Right atrium auricular region (tissue), 2 donors: ENCODE measurements at regions not wholly inside any gene's neighbourhood (a gene's known extent, or its start where the extent isn't known, plus 50 kb on each side); places are given as distances from the start of the nearest gene placed in this dataset.

Experiments
- DNase-seq: peaks from one replicate; pipeline ENCODE4 v3.0.0-alpha.2; 2019; ENCODE audit warnings: low spot score
- H3K27ac ChIP-seq, 2 donors: fragments of 200-600 bp; sonication (generic); 1 replicate in 1 of 2; 2 replicates in 1 of 2; pipeline ENCODE4 v1.5.1; 2016 to 2019
- H3K27me3 ChIP-seq, 2 donors: fragments of 200-600 bp; sonication (generic); one replicate each; pipeline versions ENCODE4 v1.5.1 to v1.6.0; 2017 to 2019
- H3K36me3 ChIP-seq: fragments of 200-600 bp; sonication (generic); one replicate; pipeline ENCODE4 v1.5.1; 2016
- H3K4me1 ChIP-seq, 2 donors: fragments of 200-600 bp; sonication (generic); one replicate each; pipeline versions ENCODE4 v1.5.1 to v1.6.0; 2017 to 2019
- H3K4me3 ChIP-seq, 2 donors: fragments of 200-600 bp; sonication (generic); 1 replicate in 1 of 2; 2 replicates in 1 of 2; pipeline ENCODE4 v1.5.1; 2017 to 2019; ENCODE audit warnings: mild to moderate bottlenecking in 1 of 2, moderate library complexity in 1 of 2
- H3K9me3 ChIP-seq, 2 donors: fragments of 200-600 bp; sonication (generic); one replicate each; pipeline ENCODE4 v1.5.1; 2019
- TF ChIP-seq, protein P1 (sequence below), 2 donors: fragments of 200-600 bp; sonication (generic); IDR thresholded peaks; one replicate each; pipeline ENCODE4 v1.5.1; 2019; ENCODE audit warnings: antibody characterized with exemption in 2 of 2

DNA sequence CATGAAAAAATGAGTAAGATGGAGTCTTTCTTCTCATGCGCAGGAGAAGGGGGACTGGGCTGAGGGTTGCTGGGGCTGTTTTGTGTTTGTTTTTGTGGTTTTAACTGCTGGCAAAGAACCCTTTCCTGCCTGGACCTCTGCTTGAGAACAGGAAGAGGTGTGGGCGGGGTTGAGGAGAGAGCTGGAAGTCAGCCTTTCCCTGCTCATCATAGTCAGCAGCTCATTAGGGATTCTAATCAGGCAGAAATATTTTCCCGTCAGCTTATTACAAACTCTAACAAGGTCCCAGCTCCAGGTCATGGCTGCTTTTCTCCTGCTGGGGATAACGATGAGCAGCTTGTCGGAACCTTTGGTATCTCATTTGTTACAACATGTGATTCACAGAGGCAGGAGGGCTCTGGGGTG is 185.0 kb upstream of the NRXN3 start:
- no peak overlapping the region for H3K4me3 ChIP-seq
- no peak for DNase-seq

DNA sequence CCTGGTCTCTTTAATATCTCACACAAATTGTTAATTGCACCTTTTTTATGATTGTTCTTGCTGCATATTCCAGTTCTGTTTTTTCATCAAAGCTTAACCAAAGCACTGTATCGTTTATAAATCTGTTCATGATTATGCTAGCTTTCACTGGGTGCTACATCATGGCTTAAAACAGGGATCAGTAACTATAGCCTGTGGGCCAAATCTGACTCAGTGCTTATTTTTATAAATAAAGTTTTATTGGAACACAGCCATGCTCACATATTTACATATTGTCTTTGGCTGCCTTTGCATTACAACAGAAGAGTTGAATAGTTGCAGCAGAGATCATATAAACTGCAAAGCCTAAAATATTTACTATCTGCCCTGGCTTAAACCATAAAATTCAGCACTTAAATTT is 183.4 kb upstream of the NRXN3 start:
- no peak for DNase-seq
- no peaks in the 10 kb centered on the region for H3K9me3 ChIP-seq
- no peak overlapping the region for H3K27ac ChIP-seq
- H3K4me1 ChIP-seq: peaks cover 0 to 10% of the 10 kb centered on the region in 2 donors
- no peaks in the 10 kb centered on the region for H3K36me3 ChIP-seq
- TF ChIP-seq, protein P1, sequence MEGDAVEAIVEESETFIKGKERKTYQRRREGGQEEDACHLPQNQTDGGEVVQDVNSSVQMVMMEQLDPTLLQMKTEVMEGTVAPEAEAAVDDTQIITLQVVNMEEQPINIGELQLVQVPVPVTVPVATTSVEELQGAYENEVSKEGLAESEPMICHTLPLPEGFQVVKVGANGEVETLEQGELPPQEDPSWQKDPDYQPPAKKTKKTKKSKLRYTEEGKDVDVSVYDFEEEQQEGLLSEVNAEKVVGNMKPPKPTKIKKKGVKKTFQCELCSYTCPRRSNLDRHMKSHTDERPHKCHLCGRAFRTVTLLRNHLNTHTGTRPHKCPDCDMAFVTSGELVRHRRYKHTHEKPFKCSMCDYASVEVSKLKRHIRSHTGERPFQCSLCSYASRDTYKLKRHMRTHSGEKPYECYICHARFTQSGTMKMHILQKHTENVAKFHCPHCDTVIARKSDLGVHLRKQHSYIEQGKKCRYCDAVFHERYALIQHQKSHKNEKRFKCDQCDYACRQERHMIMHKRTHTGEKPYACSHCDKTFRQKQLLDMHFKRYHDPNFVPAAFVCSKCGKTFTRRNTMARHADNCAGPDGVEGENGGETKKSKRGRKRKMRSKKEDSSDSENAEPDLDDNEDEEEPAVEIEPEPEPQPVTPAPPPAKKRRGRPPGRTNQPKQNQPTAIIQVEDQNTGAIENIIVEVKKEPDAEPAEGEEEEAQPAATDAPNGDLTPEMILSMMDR (IDR thresholded peaks at IDR 0.05): no peak
- H3K27me3 ChIP-seq: no peaks in the 10 kb centered on the region
- H3K4me3 ChIP-seq: no peak overlapping the region

More for the DNA sequence above, 185.0 kb upstream of the NRXN3 start:
- H3K27ac ChIP-seq: peak overlapping the region; percentile 9 to 14
- H3K27me3 ChIP-seq: no peaks in the 10 kb centered on the region
- H3K9me3 ChIP-seq: no peaks in the 10 kb centered on the region
- peaks cover 0 to 16% of the 10 kb centered on the region in 2 donors for H3K4me1 ChIP-seq
- H3K36me3 ChIP-seq: no peaks in the 10 kb centered on the region
- TF ChIP-seq, protein P1 (IDR thresholded peaks at IDR 0.05): no peak

DNA sequence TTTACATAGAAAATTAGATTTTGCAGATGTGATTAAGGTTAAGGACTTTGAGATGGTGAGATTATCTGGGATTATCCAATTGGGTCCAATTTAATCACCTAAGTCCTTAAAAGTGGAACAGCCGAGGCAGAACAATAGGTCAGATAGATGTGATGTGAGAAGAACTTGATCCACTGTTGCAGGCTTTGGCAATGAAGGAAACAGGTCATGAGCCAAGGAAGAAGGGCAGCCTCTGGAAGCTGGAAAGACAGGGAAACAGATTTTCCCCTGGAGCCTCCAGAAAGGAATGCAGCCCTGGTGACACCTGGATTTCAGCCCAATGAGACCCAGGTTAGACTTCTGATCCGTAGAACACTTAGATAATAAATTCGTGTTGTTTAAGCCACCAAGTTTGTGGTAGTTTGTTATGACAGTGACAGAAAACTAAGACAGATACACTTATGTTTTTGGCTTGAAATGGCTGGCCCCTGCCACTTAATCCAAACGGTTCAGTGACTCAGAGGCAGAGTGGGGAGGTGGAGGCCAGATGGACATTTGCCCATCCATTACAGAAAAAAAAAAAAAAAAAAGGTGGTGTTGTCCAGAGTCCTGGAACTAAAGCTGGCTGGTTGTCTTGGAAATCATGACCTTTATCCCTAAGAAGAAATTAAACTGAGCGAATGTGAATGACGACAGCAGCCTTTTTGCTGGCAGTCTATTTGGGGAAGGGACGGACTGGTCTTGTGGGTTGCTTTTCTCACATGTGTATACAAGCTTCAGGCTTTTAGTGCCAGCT is 181.9 kb upstream of the NRXN3 start:
- H3K36me3 ChIP-seq: no peaks in the 10 kb centered on the region
- H3K27ac ChIP-seq: peak overlapping the region; percentile 61 to 64
- TF ChIP-seq, protein P1 (IDR thresholded peaks at IDR 0.05): no peak
- H3K27me3 ChIP-seq: no peaks in the 10 kb centered on the region
- peak; percentile 66 for DNase-seq
- no peak overlapping the region for H3K4me3 ChIP-seq
- no peaks in the 10 kb centered on the region for H3K9me3 ChIP-seq
- H3K4me1 ChIP-seq: peaks cover 0 to 10% of the 10 kb centered on the region in 2 donors

DNA sequence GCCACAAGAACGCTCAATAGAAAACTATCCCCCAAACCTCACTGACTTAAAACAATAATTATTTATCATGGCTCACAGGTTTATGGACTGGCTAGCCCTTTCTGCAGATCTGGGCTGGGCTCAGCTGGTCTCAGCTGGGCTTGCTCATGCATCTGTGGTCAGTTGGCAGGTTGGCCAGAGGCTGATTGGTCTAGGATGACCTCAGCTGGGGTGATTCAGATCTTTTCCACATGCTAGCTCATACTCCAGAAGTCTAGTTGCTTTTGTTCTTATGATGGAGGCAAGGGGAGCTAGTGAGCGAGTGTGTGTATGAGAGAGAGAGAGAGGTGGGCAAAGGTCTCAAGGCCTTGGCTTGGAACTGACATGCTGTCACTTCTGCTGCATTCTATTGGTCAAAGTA is 181.2 kb upstream of the NRXN3 start:
- DNase-seq: peak; percentile 86

DNA sequence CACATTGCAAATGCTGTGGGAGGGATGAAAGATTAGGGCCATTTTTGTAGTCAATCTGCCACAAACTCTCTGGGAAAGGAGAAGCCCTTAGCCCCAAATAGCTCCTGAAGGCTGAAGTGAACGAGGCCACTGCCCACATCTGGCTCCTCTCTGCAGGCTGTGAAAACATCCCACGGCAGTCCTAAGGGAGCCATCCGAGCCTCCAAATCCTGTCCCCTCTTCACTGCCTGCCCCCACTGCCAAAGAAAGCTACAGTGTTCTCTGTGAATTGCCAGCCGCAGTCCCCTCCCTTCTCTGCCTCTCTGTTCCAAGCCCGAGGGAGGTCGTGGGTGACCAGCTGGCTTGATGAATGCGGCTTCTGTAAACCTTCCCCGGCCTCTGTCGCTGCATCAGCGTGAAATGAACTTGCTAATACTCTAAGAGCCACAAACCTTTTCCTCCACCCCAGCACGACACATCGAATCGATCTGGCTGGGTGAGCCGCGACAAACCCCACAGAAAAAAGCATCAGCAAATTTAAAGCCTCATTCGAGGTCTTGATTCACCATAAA is 180.7 kb upstream of the NRXN3 start:
- peaks cover 0 to 10% of the 10 kb centered on the region in 2 donors for H3K4me1 ChIP-seq
- H3K9me3 ChIP-seq: no peaks in the 10 kb centered on the region
- DNase-seq: no peak
- TF ChIP-seq, protein P1 (IDR thresholded peaks at IDR 0.05): no peak
- H3K4me3 ChIP-seq: no peak overlapping the region
- peak overlapping the region; percentile 60 to 61 for H3K27ac ChIP-seq
- H3K36me3 ChIP-seq: no peaks in the 10 kb centered on the region
- no peaks in the 10 kb centered on the region for H3K27me3 ChIP-seq

More for the DNA sequence above, 181.2 kb upstream of the NRXN3 start:
- no peaks in the 10 kb centered on the region for H3K27me3 ChIP-seq
- H3K9me3 ChIP-seq: no peaks in the 10 kb centered on the region
- TF ChIP-seq, protein P1 (IDR thresholded peaks at IDR 0.05): no peak
- H3K36me3 ChIP-seq: no peaks in the 10 kb centered on the region
- H3K27ac ChIP-seq: peak overlapping the region; percentile 60 to 61
- no peak overlapping the region for H3K4me3 ChIP-seq
- peaks cover 0 to 10% of the 10 kb centered on the region in 2 donors for H3K4me1 ChIP-seq
